SK-N-SH (cell line): ENCODE measurements at regions not wholly inside any gene's neighbourhood (a gene's known extent, or its start where the extent isn't known, plus 50 kb on each side); places are given as distances from the start of the nearest gene placed in this dataset.

Experiments used
- CTCF ChIA-PET: fragments of 300-600, 350-600 bp; formaldehyde crosslinking; extraction: SDS; loops from one replicate; lab custom pipeline; 2021; lab: Yijun Ruan, JAX
- POLR2A ChIA-PET: fragments of 350-600 bp; sonication (Branson Sonifier 250); formaldehyde crosslinking; extraction: SDS; loops from one replicate; lab custom pipeline; 2020; ENCODE audit warnings: antibody characterized with exemption, inconsistent platforms; lab: Yijun Ruan, JAX
- DNase-seq: peaks from one replicate; pipeline ENCODE4 v3.0.0; 2012
- H2AFZ ChIP-seq: fragments of 200-600 bp; sonication (generic); 2 replicates; pipeline ENCODE4 v1.8.1; 2016; ENCODE audit warnings: antibody characterized with exemption, mild to moderate bottlenecking, low read depth
- H3F3A ChIP-seq: fragments of 200-600 bp; sonication (generic); replicated peaks from 2 replicates; pipeline ENCODE3; 2016; ENCODE audit warnings: antibody characterized with exemption, mild to moderate bottlenecking; ENCODE audit not compliant: insufficient read depth
- H3K27ac ChIP-seq, 2 experiments: fragments of 200-500 bp in 1 of 2; fragments of 200-600 bp in 1 of 2; sonication (Bioruptor generic) in 1 of 2; sonication (generic), shearing (Covaris generic) in 1 of 2; 2 replicates each; pipeline versions ENCODE4 v1.5.1 to v1.6.1; 2014 to 2016; ENCODE audit warnings: low read depth in 2 of 2, inconsistent platforms in 1 of 2, low read length in 1 of 2, mild to moderate bottlenecking in 1 of 2, mixed read lengths in 1 of 2
- H3K27me3 ChIP-seq: fragments of 200-600 bp; sonication (generic), shearing (Covaris generic); 2 replicates; pipeline ENCODE4 v1.6.1; 2016; ENCODE audit warnings: mixed run types; ENCODE audit not compliant: insufficient read depth
- H3K36me3 ChIP-seq, 2 experiments: fragments of 200-500 bp in 1 of 2; fragments of 200-600 bp in 1 of 2; sonication (Bioruptor generic) in 1 of 2; sonication (generic) in 1 of 2; replicated peaks in 1 of 2; 2 replicates each; pipeline versions ENCODE3 to v1.5.1; 2014 to 2016; ENCODE audit warnings: low read length in 1 of 2, mild to moderate bottlenecking in 1 of 2; ENCODE audit not compliant: insufficient read depth in 2 of 2, control insufficient read depth in 1 of 2
- H3K4me1 ChIP-seq, 2 experiments: fragments of 200-500 bp in 1 of 2; fragments of 200-600 bp in 1 of 2; sonication (Bioruptor generic) in 1 of 2; sonication (generic), shearing (Covaris generic) in 1 of 2; 2 replicates each; pipeline versions ENCODE4 v1.5.1 to v1.6.1; 2014 to 2016; ENCODE audit warnings: low read depth in 1 of 2, low read length in 1 of 2, mixed run types in 1 of 2; ENCODE audit not compliant: insufficient read depth in 2 of 2, control insufficient read depth in 1 of 2
- H3K4me2 ChIP-seq: fragments of 200-600 bp; sonication (generic), shearing (Covaris generic); 2 replicates; pipeline ENCODE4 v1.6.1; 2017; ENCODE audit warnings: mixed run types
- H3K4me3 ChIP-seq, 2 experiments: fragments of 200-500 bp in 1 of 2; fragments of 200-600 bp in 1 of 2; sonication (Bioruptor generic) in 1 of 2; sonication (generic), shearing (Covaris generic) in 1 of 2; 2 replicates each; pipeline versions ENCODE4 v1.5.1 to v1.8.1; 2014 to 2016; ENCODE audit warnings: low read depth in 2 of 2, inconsistent platforms in 1 of 2, low read length in 1 of 2, mild to moderate bottlenecking in 1 of 2, mixed read lengths in 1 of 2, moderate library complexity in 1 of 2
- H3K79me2 ChIP-seq: fragments of 200-600 bp; sonication (generic); 2 replicates; pipeline ENCODE4 v1.8.1; 2017; ENCODE audit warnings: mild to moderate bottlenecking; ENCODE audit not compliant: insufficient read depth
- H3K9ac ChIP-seq: fragments of 200-600 bp; sonication (generic); 2 replicates; pipeline ENCODE4 v1.6.1; 2017; ENCODE audit warnings: mixed run types
- H3K9me2 ChIP-seq: fragments of 200-600 bp; sonication (generic); 2 replicates; pipeline ENCODE4 v1.6.1; 2017; ENCODE audit warnings: mixed run types
- H3K9me3 ChIP-seq: fragments of 200-600 bp; sonication (generic); 2 replicates; pipeline ENCODE4 v1.6.1; 2017; ENCODE audit warnings: mixed run types, mild to moderate bottlenecking, moderate library complexity
- H4K20me1 ChIP-seq: fragments of 200-600 bp; sonication (generic); 2 replicates; pipeline ENCODE4 v1.6.1; 2017; ENCODE audit warnings: mild to moderate bottlenecking, mixed run types; ENCODE audit not compliant: insufficient read depth
- EP300 ChIP-seq, 2 experiments: IDR thresholded peaks; 2 replicates each; pipeline versions ENCODE4 v1.4.0 to v1.6.1; 2012; ENCODE audit warnings: borderline replicate concordance in 1 of 2, low read depth in 1 of 2, low read length in 1 of 2
- EZH2phosphoT487 ChIP-seq: fragments of 200-600 bp; sonication (generic); IDR thresholded peaks from 2 replicates; pipeline ENCODE4 v1.6.1; 2017; ENCODE audit warnings: low read depth, mixed run types, mild to moderate bottlenecking, antibody characterized with exemption, moderate library complexity, borderline replicate concordance
- FOXJ3 ChIP-seq: sonication (generic); formaldehyde crosslinking; IDR thresholded peaks from 2 replicates; pipeline ENCODE4 v1.5.1; 2020; ENCODE audit warnings: mild to moderate bottlenecking, missing genetic modification reagents
- FOXM1 ChIP-seq: IDR thresholded peaks from 2 replicates; pipeline ENCODE4 v1.4.0; 2012; ENCODE audit warnings: low read depth, mild to moderate bottlenecking
- GABPA ChIP-seq: IDR thresholded peaks from 2 replicates; pipeline ENCODE4 v1.4.0; 2012; ENCODE audit warnings: low read depth, mild to moderate bottlenecking
- JUND ChIP-seq: IDR thresholded peaks from 2 replicates; pipeline ENCODE4 v1.4.0; 2012
- MXI1 ChIP-seq: IDR thresholded peaks from 2 replicates; pipeline ENCODE4 v1.6.1; 2012; ENCODE audit warnings: mild to moderate bottlenecking, low read depth, low read length, improper control_type of control experiment
- RXRA ChIP-seq: IDR thresholded peaks from 2 replicates; pipeline ENCODE4 v1.4.0; 2012; ENCODE audit warnings: low read depth, mild to moderate bottlenecking, borderline replicate concordance
- TCF12 ChIP-seq: IDR thresholded peaks from 2 replicates; pipeline ENCODE4 v1.4.0; 2012
- WGBS: methylation state at CpG from one replicate; pipeline ENCODE4 v1.1.6; 2017; ENCODE audit warnings: low lambda C conversion rate; 5-methylcytosine and 5-hydroxymethylcytosine counted together
- TF ChIP-seq, protein P1 (sequence below): IDR thresholded peaks from 2 replicates; pipeline ENCODE4 v1.4.0; 2012; ENCODE audit warnings: low read depth, borderline replicate concordance
- TF ChIP-seq, protein P2 (sequence below): fragments of 200-600 bp; sonication (generic); IDR thresholded peaks from 2 replicates; pipeline ENCODE4 v1.6.1; 2017; ENCODE audit warnings: antibody characterized with exemption, mild to moderate bottlenecking, moderate library complexity
- TF ChIP-seq, protein P3 (sequence below): IDR thresholded peaks from 2 replicates; pipeline ENCODE4 v1.4.0; 2012; ENCODE audit warnings: low read depth, borderline replicate concordance
- TF ChIP-seq, protein P4 (sequence below): IDR thresholded peaks from 2 replicates; pipeline ENCODE4 v1.6.1; 2012; ENCODE audit warnings: mild to moderate bottlenecking, low read depth, low read length, moderate library complexity

DNA sequence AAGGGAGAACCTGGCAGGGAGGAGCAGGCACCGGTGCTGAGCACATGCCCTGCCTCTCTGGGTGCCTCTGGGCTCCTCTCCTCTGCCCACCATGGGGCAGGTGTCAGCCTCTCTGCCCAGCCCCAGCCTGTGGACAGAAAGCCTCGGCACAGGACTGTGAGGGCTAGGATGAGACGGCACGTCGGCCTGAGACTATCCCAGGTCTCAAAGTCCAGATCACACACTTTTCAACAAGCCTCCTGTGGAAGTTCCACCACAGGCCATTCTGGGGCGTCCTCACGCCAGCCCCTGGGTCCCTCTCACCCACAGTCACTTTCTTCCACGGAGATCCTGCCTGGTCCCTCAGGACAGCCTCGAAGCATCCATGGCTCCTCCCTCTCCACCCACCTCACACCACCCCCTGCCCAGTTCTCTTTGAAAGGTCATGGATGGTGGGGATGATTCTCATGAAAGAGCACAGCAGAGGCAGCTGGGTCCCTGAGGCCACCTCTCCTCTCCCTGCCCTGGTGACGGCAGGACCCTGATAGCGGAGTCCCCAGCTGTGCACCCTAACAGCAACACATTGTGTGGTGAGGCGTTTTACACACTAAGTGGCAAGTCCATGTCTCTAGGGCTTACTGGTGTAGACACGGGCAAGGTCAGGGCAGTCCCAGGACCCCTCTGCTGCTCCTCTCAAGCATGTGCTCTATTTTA, 569.4 kb upstream of the SALL3 start:
- POLR2A ChIA-PET: no interaction called here
- Histone ChIP-seq H3K27me3 (peaks cover 11% of the 10 kb centered on the region; the same call in 1 of the 2 replicates), H3K9ac (no peak overlapping the region), H3F3A (no peaks in the 10 kb centered on the region), H3K4me2 (no peak overlapping the region), H3K9me2 (no peaks in the 10 kb centered on the region), H3K27ac (no peak overlapping the region), H2AFZ (no peak overlapping the region), H3K4me3 (no peak overlapping the region), H4K20me1 (no peaks in the 10 kb centered on the region), H3K79me2 (no peaks in the 10 kb centered on the region), H3K4me1 (no peaks in the 10 kb centered on the region), H3K9me3 (no peaks in the 10 kb centered on the region), H3K36me3 (no peaks in the 10 kb centered on the region)
- CTCF ChIA-PET: no interaction called here
- no peak for TF ChIP-seq RXRA
- TF ChIP-seq GABPA: no peak
- TF ChIP-seq JUND: no peak
- no peak for TF ChIP-seq EZH2phosphoT487
- no peak for TF ChIP-seq FOXJ3 (CRISPR knock-in tag)
- TF ChIP-seq, protein P1, sequence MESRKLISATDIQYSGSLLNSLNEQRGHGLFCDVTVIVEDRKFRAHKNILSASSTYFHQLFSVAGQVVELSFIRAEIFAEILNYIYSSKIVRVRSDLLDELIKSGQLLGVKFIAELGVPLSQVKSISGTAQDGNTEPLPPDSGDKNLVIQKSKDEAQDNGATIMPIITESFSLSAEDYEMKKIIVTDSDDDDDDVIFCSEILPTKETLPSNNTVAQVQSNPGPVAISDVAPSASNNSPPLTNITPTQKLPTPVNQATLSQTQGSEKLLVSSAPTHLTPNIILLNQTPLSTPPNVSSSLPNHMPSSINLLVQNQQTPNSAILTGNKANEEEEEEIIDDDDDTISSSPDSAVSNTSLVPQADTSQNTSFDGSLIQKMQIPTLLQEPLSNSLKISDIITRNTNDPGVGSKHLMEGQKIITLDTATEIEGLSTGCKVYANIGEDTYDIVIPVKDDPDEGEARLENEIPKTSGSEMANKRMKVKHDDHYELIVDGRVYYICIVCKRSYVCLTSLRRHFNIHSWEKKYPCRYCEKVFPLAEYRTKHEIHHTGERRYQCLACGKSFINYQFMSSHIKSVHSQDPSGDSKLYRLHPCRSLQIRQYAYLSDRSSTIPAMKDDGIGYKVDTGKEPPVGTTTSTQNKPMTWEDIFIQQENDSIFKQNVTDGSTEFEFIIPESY: no peak
- no peak for TF ChIP-seq FOXM1
- no peak for TF ChIP-seq EP300 (IDR thresholded peaks at IDR 0.05; ENCODE audit: borderline replicate concordance in 1 of 2, low read depth in 1 of 2, low read length in 1 of 2)
- TF ChIP-seq, protein P2, sequence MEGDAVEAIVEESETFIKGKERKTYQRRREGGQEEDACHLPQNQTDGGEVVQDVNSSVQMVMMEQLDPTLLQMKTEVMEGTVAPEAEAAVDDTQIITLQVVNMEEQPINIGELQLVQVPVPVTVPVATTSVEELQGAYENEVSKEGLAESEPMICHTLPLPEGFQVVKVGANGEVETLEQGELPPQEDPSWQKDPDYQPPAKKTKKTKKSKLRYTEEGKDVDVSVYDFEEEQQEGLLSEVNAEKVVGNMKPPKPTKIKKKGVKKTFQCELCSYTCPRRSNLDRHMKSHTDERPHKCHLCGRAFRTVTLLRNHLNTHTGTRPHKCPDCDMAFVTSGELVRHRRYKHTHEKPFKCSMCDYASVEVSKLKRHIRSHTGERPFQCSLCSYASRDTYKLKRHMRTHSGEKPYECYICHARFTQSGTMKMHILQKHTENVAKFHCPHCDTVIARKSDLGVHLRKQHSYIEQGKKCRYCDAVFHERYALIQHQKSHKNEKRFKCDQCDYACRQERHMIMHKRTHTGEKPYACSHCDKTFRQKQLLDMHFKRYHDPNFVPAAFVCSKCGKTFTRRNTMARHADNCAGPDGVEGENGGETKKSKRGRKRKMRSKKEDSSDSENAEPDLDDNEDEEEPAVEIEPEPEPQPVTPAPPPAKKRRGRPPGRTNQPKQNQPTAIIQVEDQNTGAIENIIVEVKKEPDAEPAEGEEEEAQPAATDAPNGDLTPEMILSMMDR: no peak
- TF ChIP-seq MXI1: no peak
- TF ChIP-seq, protein P3, sequence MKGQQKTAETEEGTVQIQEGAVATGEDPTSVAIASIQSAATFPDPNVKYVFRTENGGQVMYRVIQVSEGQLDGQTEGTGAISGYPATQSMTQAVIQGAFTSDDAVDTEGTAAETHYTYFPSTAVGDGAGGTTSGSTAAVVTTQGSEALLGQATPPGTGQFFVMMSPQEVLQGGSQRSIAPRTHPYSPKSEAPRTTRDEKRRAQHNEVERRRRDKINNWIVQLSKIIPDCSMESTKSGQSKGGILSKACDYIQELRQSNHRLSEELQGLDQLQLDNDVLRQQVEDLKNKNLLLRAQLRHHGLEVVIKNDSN: no peak
- TF ChIP-seq, protein P4, sequence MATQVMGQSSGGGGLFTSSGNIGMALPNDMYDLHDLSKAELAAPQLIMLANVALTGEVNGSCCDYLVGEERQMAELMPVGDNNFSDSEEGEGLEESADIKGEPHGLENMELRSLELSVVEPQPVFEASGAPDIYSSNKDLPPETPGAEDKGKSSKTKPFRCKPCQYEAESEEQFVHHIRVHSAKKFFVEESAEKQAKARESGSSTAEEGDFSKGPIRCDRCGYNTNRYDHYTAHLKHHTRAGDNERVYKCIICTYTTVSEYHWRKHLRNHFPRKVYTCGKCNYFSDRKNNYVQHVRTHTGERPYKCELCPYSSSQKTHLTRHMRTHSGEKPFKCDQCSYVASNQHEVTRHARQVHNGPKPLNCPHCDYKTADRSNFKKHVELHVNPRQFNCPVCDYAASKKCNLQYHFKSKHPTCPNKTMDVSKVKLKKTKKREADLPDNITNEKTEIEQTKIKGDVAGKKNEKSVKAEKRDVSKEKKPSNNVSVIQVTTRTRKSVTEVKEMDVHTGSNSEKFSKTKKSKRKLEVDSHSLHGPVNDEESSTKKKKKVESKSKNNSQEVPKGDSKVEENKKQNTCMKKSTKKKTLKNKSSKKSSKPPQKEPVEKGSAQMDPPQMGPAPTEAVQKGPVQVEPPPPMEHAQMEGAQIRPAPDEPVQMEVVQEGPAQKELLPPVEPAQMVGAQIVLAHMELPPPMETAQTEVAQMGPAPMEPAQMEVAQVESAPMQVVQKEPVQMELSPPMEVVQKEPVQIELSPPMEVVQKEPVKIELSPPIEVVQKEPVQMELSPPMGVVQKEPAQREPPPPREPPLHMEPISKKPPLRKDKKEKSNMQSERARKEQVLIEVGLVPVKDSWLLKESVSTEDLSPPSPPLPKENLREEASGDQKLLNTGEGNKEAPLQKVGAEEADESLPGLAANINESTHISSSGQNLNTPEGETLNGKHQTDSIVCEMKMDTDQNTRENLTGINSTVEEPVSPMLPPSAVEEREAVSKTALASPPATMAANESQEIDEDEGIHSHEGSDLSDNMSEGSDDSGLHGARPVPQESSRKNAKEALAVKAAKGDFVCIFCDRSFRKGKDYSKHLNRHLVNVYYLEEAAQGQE: no peak
- TF ChIP-seq TCF12: no peak
- DNase-seq: no peak
- WGBS: 0% methylated on average over 8 of the region's 13 CpGs
